Activated naive CD8-positive, alpha-beta T cell treated with anti-CD3 and anti-CD28 coated beads, Interleukin-2, amount 50 U/mL, for 16 hours (primary cell): ENCODE measurements at regions not wholly inside any gene's neighbourhood (a gene's known extent, or its start where the extent isn't known, plus 50 kb on each side); places are given as distances from the start of the nearest gene placed in this dataset.
"Not testable (repeated sequence)": the region's sequence is repeated elsewhere in the genome, so short reads cannot be mapped to it uniquely, and the experiment has no call there.

Source experiments
- DNase-seq: peaks from one replicate; pipeline ENCODE4 v3.0.0-alpha.2; 2020; ENCODE audit warnings: low read depth, low spot score

DNA sequence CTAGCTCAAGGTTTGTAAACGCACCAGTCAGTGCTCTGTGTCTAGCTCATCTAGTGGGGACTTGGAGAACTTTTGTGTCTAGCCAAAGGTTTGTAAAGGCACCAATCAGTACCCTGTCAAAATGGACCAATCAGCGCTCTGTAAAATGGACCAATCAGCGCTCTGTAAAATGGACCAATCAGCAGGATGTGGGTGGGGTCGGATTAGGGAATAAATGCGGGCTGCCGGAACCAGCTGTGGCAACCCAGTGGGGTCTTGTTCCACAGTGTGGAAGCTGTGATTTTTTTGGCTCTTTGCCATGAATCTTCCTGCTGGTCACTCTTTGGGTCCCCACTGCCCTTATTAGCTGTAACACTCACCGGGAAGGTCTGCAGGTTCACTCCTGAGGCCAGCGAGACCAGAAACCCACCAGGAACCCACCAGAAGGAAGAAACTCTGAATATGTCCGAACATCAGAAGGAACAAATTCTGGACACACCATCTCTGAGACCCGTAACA lies 197.8 kb downstream of the SPP2 start:
- DNase-seq: not testable (repeated sequence)

DNA sequence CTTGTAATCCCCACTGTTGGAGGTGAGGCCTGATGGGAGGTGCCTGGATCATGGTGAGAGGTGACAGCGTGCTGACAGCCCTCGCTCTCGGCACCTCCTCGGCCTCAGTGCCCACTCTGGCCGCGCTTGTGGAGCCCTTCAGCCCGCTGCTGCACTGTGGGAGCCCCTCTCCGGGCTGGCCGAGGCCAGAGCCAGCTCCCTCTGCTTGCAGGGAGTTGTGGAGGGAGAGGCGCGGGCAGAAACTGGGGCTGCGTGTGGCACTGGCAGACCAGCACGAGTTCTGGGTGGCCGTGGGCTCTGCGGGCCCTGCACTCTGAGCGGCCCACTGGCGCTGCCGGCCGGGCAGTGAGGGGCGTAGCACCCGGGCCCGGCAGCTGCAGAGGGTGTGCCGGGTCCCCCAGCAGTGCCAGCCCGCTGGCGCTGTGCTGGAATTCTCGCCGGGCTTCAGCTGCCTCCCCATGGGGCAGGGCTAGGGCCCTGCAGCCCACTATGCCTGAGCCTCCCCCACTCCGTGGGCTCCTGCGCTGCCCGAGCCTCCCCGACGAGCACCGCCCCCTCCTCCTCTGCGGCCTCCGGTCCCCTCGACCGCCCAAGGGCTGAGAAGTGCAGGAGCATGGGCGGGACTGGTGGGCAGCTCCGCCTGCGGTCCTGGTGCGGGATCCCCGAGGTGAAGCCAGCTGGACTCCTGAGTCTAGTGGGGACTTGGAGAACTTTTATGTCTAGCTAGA lies 197.1 kb downstream of the SPP2 start:
- no peak for DNase-seq

DNA sequence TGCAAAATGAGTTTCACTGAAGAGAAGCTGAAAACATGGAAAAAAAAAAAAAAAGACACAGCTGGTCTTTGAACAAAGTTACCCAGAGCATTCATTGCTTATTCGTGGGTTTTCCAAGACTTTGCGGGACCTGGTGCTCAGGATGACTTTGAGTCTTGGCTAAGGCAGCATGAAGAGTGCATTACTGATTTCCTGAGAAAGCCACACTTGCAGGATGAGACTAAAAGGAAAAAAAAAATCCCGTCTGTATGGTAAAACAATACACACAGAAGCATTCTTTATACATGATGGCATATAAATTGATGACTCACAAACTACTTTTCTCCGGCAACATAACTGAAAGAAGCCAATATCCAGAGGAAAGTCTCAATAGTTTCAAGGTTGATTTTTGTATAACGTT lies 195.4 kb downstream of the SPP2 start:
- DNase-seq: no peak

DNA sequence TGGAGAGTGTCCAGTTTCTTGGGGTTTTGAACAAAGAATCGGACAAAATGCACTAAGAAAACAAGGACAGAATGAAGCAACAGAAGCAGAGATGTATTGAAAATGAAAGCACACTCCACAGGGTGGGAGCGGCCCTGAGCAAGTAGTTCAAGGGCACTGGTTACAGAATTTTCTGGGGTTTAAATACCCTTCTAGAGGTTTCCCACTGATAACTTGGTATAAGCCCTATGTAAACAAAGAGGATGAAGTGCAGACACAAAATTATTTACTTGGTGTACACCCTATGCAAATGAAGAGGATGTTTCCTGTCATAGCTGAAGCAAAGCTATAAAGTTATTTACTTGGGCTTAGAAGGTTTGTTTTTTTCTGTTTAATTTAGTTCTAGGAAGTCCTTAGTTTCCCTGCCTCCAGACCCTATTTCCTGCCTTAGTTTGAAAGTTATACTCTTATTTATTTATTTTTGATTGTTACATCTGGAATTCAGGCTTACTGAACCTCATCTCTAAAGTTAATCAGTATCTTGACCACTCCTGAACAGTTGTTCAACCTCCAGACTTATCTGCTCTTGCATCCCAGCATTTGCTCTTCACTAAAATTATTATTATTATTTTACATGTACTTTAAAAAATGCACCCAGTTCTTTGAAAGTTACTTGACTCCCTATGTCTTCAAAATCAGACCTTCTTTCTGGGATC lies 193.5 kb downstream of the SPP2 start:
- no peak for DNase-seq

DNA sequence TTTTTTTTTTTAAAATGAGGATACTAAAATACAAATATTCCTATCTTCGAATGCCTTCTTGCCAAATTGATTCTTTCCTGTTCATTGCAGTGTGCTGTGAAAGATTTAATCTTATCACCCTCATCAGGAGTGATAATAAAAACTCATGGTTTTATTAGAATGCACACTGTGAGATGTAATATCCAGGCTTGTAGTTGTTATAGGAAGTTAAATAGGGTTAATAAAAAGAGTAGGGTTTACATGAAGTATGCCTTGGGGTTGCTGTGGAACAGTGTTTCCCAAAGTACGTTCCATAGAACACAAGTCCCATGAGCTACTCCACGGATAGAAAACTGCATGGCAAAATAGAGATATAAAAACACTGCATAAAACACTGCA lies 191.9 kb downstream of the SPP2 start:
- no peak for DNase-seq

DNA sequence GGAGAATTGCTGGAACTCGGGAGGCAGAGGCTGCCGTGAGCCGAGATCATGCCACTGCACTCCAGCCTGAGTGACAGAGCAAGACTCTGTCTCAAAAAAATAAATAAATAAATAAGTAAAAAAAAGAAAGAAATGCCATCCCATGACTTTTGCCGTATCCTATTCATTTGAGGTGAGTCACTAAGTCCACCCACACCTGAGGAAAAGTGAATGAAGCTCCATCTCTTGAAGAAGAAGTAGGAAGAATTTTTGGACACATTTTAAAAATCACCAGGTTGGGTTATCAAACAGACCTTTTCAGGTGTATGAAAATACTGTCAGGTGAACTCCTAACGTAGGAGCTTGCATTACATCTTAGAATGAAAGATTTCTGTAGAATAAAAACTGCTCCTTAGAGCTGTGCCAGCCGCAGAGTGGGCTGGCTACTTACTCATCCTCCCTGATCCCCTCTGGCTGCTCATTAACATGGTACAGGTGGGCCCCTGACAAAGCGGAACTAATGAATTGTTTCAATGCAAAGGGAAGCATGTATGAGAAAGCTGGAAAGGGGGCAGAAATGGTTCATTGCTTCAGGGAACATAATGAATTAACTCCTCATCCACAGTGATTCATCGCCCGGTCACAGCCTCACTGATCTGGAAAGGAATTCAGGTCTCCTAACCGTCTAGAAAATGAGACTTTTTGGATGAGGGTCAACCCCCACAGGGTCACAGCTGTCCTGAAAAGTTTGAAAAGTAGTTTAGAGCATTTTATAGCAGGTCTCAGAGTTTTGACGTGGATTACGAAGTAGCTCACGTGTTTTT lies 191.4 kb downstream of the SPP2 start:
- no peak for DNase-seq

DNA sequence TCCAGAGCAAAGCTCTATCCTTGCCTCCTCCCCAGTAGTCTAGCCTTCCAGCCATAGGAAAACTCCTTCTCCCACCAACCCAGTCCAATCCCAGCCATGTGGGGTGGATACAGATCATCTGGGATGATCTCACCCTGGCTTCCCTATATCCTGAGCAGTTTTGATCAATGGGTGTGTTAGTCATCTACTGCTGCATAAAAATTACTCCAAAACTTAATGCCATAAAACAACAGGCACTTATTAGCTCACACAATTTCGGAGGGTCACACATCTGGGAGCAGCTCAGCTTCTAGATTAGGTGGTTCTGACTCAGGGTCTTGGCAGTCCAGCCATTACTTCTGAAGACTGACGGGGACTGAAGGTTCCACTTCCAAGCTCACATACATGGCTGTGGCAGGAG lies 190.4 kb downstream of the SPP2 start:
- DNase-seq: no peak

DNA sequence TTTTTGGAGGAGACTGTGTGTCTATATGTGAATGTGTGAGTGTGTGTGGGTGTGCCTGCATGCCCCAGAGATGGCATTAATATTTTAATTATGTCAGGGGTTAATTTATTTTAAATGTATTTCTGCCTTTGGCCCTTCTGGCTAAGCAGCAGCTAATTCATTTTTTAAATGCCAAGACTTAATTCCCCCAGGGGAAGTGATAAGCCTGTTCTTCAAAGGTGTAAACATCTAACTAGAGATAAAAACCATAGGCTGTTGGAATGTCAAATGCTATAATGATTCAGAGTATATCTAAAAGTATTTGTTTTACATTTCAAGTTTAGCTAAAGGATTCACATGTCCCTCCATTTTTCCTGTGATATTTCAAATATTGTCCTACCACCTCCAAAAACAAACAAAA lies 184.7 kb downstream of the SPP2 start:
- no peak for DNase-seq

DNA sequence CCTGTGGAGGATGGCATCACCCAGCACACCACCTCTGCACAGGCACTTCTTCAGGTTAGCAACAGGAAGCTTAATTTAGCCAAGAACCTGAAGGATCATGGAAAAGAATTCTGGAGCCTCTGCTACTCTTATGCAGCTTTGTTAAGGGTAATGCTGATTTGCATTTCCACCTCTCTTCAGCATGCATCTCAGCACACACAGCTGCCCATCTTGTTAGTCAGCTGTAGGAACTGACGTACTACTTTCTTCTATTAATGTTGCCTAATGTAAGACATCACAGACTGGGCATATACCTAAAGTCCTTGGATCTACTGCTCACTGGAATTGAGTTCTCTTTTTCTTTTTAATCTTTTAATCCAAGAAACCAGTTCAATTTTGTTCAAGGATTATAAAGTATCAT lies 181.0 kb downstream of the SPP2 start:
- DNase-seq: no peak

DNA sequence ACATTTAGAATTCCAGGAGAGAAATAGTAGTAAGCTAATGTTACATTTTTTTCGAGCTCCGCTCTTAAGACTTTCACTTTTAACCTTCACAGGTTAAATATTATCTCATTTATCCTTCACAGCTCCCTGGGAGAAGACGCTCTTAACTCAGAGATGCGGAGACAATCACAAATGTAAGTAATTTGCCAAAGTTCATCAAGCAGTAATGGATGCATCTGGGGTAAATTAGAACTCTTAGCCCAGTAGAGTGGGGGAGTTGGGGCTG lies 168.5 kb downstream of the SPP2 start:
- no peak for DNase-seq

DNA sequence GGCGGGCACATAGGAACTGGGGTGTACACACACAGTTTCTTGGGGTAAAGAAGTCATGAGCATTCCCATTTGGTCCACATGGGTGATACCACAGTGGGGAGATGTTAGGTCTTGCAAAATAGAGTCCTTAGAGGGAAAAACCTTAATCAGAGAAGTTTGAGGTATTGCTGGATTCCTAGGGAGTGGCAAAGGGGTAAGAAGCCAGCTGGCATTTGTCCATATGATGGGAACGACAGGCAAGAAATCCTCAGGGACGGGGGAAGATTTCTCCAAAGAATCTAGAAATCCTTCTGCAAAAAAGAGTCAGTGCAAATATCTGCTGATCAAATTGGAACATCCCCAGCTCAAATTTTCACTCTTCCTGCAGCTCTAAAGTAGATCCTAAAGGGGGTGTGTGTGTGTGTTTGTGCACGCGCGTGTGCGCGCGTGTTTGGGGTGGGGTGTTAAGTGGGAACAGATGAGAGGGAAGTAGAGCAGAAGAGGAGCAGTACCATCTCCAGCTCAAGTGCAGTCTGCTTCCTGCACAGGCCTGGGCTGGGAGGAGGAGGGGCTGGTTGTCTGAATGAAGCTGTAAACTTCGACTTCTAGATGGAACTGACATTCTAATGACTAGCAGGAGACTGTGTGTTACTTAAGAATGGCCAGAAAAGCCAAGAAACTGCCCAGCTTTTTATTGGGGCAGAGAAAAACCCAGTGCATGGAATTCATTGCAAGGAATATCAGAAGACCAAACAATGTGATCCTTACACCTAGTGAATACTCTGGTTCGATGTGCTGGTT lies 168.0 kb downstream of the SPP2 start:
- no peak for DNase-seq

DNA sequence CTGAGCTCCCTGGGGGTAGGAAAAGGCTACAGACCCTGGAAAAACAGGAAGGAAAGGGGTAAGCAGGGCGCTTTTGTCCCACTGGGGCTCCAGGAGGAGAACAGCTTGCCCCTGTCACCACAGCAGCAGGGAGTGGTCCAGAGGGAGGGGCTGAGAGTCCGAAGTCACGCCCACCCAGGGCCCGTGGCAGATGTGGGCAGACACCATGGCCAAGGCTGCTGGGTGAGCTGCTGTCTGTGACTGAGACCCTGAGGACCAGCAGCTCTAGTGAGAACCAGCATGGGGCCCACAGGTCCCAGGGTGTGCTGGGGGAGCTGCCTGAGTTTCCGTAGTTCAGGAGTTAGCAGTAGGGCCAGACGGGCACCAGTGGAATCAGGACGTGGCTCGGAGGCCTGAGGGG lies 162.0 kb downstream of the SPP2 start:
- no peak for DNase-seq

DNA sequence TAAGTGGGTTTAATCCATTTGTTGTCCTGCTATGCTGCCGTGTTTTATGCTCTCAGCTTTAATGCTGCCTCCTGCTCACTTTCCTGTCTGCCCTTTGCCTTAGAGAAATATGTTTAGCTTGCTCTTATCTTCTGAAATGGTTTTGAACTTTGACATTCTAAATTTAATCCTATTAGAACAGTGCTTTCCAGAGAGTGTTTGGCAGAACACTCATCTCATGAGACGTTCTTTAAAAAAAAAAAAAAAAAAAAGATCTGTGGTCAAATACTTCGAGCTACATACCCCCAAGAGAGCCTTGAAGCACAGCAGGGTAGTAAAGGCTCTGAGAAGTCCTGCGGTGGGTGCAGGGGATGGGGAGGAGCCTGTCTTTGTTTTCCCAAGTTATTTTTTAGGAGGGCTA lies 161.3 kb downstream of the SPP2 start:
- no peak for DNase-seq

DNA sequence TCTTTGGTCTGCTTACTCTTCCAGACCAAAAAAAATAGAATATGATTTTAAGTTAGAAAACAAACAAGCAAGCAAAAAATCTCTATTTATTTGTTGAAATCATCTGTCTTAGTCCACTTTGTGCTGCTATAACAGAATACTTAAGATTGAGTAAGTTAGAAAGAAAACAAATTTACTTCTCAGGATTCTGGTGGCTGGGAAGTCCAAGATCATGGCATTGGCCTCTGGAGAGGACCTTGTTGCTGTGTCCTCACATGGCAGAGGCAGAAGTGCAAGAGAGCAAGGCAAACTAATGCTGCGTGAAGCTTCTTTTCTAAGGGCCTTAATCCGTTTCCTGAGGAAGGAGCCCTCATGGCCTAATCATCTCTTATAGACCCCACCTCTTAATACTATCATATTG lies 156.2 kb downstream of the SPP2 start:
- DNase-seq: no peak

DNA sequence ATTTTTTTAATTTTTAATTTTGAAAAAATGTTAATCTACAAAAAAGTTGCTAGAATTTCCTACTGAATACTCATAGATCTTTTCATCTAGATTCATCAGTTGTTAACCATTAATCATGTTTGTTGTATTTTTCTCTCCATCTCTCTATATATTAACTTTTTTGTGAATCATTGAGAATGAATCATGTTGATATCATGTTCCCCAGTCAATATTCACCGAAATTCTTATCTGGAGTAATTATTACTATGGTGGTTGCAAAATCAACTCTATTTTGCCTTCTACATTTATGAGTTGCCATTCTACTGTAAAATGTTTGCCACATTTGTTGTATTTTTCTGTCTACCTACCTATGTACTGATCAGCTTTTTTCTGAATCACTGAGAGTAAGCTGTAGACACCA lies 154.0 kb downstream of the SPP2 start:
- DNase-seq: no peak

DNA sequence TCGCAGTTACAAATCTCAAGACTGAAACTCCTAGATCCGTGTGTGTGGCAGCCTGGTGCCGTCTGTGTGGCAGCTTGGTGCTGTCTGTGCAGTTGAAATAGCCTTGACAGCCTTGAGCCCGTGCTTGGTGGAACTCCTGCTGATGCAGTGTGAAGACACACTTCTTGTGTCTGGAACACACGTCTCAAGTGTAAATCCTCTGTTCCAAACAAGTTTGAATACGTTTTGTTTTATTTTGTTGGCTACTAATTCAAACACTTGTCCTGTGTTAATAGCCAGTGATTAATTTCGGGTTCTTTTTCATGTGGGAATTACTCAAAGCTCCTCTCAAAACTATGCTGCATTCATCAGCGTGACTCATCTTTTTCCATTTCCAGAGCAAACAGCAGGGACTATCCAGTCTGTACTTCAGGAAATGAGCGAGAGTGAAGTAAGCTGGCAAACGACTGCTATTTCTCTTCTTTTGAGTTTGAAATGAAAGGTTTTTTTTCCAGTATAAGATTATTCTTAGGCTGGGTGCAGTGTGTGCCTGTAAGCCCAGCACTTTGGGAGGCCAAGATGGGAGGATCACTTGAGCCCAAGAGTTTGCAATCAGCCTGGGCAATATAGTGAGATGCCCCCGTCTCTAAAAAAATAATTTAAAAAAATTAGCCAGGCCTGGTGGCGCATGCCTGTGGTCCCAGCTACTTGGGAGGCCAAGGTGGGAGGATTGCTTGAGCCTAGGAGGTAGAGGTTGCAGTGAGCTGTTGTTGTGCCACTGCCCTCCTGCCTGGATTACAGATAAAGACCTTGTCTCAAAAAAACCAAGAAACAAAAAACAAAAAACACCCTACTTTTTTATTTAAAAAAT lies 152.9 kb downstream of the SPP2 start:
- DNase-seq: no peak

DNA sequence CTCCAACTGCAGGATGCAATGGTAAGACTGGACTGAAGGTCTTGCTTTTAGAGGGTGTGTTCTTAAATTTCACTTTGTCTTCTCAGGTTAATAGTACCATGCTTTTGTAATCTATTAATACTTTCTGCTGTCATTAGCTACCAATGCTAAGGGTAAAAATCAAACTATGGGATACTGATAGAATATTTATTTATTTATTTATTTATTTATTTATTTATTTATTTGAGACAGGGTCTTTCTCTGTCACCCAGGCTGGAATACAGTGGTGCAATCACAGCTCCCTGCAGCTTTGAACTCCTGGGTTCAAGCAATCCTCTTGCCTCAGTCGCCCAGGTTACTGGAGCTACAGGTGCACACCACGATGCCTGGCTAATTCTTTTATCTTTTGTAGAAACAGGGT lies 152.1 kb downstream of the SPP2 start:
- no peak for DNase-seq

DNA sequence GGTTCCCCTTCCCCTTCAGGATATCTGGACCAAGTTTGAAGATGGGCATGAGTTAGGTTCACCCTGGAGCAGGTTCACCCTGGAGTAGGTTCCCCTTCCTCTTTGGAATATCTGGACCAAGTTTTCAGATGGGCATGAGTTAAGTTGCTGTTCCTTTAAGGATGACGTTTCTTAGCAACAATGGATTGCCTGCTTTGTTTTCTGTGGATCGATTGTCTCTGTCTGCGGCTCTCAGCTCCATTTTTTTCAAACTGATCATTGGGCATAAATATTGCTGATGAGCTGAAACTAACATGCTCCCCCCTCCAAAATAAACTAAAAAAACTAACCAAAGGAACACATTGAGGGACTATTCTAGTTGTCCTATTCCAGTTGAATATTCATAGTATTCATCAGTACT lies 149.5 kb downstream of the SPP2 start:
- no peak for DNase-seq

DNA sequence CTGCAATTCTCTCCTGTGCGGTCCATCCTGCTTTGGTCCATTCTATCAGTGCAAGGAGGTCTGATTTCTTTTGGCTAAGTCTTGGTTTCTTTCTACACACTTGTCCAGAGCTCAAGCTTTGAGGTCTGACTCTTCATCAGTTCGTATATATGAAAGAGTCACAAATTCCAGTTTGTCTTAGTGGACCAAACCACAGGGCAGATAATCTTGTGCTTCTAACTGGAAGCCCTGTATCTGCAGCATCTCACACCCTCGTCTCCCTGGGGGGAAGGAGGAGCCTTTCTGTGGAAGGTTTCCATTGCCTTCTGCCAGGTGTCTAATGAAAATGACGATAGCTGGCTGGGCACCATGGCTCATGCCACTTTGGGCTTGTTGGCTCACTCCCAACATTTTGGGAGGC lies 148.5 kb downstream of the SPP2 start:
- no peak for DNase-seq

DNA sequence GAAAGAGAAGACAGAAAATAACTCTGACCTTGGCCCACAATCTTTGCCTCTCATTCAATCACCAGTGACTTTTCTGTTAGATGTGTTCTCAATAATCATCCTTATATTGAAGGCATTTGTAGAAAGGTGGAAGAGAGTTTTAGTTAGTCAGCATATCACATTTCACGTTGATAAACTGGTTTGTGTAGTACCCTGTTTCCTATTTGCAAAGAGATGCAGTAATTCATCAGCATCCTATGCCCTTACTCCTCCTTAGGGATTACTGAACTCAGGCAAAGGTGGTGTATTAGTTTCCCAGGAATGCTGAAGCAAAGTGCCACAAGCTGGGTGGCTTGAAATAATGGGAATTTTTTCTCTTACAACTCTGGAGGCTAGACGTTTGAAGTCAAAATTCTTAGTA lies 145.0 kb downstream of the SPP2 start:
- no peak for DNase-seq

DNA sequence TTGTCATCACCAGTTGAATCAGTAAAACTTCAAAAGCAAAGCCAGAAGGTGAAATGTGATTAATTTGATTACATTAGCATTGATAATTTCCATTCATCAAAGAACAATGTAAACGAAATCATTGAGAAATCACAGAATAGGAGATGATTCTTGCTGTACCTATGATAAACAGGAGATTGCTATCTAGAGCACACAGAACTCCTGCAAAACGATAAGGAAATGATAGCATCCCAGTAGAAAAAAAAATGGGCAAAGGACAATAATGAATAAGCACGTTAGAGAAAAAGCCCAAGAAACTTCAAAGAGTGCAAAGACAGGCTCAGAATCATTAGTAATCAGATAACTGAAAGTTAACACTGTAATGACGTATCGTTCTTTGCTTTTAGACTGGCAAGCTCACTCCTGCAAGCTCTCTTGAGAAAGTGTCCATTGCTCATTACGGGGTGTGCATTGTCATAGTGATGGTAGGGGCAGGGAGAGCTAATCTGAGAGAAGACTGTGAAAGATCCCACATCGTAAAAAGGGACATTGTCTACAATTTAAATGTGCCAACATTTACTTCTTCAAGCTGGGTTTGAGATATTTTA lies 143.6 kb downstream of the SPP2 start:
- no peak for DNase-seq
